22Rv1 (cell line): ENCODE measurements at regions not wholly inside any gene's neighbourhood (a gene's known extent, or its start where the extent isn't known, plus 50 kb on each side); places are given as distances from the start of the nearest gene placed in this dataset.
"Not testable (repeated sequence)": the region's sequence is repeated elsewhere in the genome, so short reads cannot be mapped to it uniquely, and the experiment has no call there.

Experiments used
- H3K27ac ChIP-seq: fragments of 450-650 bp; 2 replicates; pipeline ENCODE4 v1.5.1; 2017
- ZFX ChIP-seq: fragments of 450-650 bp; IDR thresholded peaks from 2 replicates; pipeline ENCODE4 v1.6.1; 2017; ENCODE audit warnings: antibody characterized with exemption, borderline replicate concordance
- TF ChIP-seq, protein P1 (sequence below): fragments of 450-650 bp; IDR thresholded peaks from 2 replicates; pipeline ENCODE4 v1.5.1; 2017; ENCODE audit warnings: mild to moderate bottlenecking

GRCh38 chr3:124636101-124636862 lies 94.0 kb upstream of the UMPS start:
- TF ChIP-seq ZFX: no peak
- TF ChIP-seq, protein P1, sequence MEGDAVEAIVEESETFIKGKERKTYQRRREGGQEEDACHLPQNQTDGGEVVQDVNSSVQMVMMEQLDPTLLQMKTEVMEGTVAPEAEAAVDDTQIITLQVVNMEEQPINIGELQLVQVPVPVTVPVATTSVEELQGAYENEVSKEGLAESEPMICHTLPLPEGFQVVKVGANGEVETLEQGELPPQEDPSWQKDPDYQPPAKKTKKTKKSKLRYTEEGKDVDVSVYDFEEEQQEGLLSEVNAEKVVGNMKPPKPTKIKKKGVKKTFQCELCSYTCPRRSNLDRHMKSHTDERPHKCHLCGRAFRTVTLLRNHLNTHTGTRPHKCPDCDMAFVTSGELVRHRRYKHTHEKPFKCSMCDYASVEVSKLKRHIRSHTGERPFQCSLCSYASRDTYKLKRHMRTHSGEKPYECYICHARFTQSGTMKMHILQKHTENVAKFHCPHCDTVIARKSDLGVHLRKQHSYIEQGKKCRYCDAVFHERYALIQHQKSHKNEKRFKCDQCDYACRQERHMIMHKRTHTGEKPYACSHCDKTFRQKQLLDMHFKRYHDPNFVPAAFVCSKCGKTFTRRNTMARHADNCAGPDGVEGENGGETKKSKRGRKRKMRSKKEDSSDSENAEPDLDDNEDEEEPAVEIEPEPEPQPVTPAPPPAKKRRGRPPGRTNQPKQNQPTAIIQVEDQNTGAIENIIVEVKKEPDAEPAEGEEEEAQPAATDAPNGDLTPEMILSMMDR: no peak
- H3K27ac ChIP-seq: no peak overlapping the region

GRCh38 chr3:124636863-124637296 lies 93.4 kb upstream of the UMPS start:
- no peak for TF ChIP-seq ZFX
- TF ChIP-seq, protein P1: no peak
- H3K27ac ChIP-seq: no peak overlapping the region

DNA sequence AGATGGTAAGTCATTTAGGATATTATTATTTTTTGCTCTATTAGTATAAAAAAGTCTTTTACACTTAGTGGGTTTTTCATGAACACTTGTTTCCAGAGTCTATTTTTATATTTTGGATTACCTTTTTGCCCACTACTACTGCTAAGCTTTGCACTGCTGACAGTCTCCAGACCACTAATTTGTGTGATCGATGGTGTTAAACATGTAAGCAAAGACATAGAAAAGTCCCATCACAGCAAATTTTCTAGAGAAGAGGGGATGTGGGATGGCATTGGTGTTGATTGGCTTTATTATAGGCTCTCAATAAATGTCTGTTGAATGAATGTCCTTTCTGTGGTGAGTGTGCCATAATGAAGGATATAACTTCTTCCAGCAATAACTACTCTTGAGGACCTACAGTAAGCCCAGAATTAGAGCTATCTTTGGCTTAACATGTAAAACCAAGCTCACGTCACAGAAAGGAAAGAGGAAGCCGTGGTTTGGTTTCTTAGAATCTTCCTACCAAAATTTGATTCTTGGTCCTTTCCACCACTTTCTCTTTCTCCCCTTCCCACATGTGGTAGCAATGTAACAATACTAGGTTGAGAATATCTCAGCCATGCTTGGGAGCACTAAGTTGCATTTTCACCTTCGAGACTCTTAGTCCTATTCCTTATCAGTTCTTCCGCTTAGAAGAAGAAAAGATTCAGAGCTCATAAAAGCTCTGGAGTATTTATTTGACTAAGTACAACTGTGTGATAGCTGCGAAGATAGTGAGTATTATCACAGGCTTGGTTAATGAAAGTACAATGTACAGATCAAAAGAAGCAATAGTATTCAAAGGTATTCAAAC lies 90.6 kb upstream of the UMPS start:
- TF ChIP-seq, protein P1: no peak
- no peak for TF ChIP-seq ZFX
- no peak overlapping the region for H3K27ac ChIP-seq

DNA sequence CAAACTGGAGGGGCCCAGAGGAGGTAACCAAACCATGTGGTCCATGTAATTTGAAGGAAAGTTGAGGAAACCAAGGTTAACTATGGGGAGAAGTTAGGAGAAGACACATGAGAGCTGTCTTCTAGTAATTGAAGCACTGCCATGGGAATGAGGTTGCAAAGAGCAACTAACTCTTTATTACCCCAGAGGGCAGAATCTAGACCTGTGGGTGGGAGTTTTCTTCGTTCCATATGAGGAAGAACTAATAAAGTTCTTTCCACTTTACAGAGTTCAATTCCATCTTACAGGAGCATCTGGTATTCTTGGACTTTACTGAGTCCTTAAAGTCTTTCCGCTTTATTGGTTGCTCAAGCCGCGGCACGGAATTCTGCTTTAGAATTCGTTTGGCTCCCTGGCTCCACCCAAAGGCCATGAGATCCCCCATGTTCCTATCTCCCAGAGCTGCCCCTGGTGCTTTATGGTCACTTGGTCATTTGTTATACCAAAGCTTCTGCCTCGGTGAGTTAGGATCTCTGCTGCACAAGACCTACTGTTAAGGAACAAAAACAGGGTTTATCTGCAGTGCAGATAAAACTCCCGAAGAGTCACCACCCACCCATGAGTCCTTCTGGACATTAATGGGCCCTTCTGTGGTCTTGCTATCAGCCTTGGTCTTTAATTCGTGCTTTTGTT lies 89.5 kb upstream of the UMPS start:
- no peak overlapping the region for H3K27ac ChIP-seq
- TF ChIP-seq, protein P1: no peak
- no peak for TF ChIP-seq ZFX

- TF ChIP-seq, protein P1: no peak
- no peak for TF ChIP-seq ZFX
- H3K27ac ChIP-seq: no peak overlapping the region
These were observed 86.8 kb upstream of the UMPS start for GRCh38 chr3:124643453-124643852.

GRCh38 chr3:124646186-124646585 lies 84.1 kb upstream of the UMPS start:
- H3K27ac ChIP-seq: not testable (repeated sequence)

DNA sequence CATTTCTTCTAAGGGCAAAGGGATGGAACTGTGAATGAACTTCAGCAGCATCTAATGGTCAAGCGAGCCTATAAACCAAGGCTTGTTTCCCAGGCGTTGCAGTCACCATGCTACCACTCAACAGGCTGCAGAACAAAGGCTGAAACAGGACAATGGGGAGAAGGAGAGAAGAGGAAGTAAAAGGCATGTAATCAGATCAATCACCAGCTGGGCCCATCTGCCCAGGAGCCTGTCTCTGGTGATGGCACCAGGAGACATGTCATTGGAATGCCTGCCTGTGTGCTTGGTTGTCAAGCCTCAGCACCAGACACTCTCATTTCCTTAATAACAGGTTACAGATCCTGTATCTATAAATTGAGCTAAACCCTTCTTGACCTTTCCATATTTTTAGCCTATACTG lies 81.7 kb upstream of the UMPS start:
- H3K27ac ChIP-seq: no peak overlapping the region
- TF ChIP-seq, protein P1: no peak
- no peak for TF ChIP-seq ZFX
